C4-2B (cell line): ENCODE measurements at regions not wholly inside any gene's neighbourhood (a gene's known extent, or its start where the extent isn't known, plus 50 kb on each side); places are given as distances from the start of the nearest gene placed in this dataset.

Experiments
- H3K27ac ChIP-seq: fragments of 450-650 bp; 2 replicates; pipeline ENCODE4 v1.5.1; 2017
- CTCF ChIP-seq: fragments of 450-650 bp; conservative IDR thresholded peaks from 2 replicates; pipeline ENCODE4 v1.5.1; 2017; ENCODE audit warnings: mild to moderate bottlenecking
- ZFX ChIP-seq: fragments of 450-650 bp; IDR thresholded peaks from 2 replicates; pipeline ENCODE4 v1.6.1; 2017

GRCh38 chr4:32094987-32095386 is 1374.8 kb downstream of the PCDH7 start:
- no peak overlapping the region for H3K27ac ChIP-seq
- TF ChIP-seq ZFX (no peak), CTCF (no peak)

- H3K27ac ChIP-seq, result no peak overlapping the region
- TF ChIP-seq ZFX, result no peak
- TF ChIP-seq CTCF, result no peak
Observed at GRCh38 chr4:32102896-32103295, 1382.7 kb downstream of the PCDH7 start.

- TF ChIP-seq ZFX (no peak), CTCF (no peak)
- H3K27ac ChIP-seq, result no peak overlapping the region
Observed at GRCh38 chr4:32106767-32107166, 1386.6 kb downstream of the PCDH7 start.

- no peak overlapping the region for H3K27ac ChIP-seq
- TF ChIP-seq CTCF, result no peak
- no peak for TF ChIP-seq ZFX
Observed at GRCh38 chr4:32112891-32113290, 1392.7 kb downstream of the PCDH7 start.

- peak; percentile 20; the same call in 1 of the 2 replicates for TF ChIP-seq CTCF
- no peak for TF ChIP-seq ZFX
- H3K27ac ChIP-seq, result no peak overlapping the region
Observed at GRCh38 chr4:32117693-32118092, 1397.5 kb downstream of the PCDH7 start.

GRCh38 chr4:32119907-32120306 is 1399.7 kb downstream of the PCDH7 start:
- TF ChIP-seq CTCF (no peak), ZFX (no peak)
- no peak overlapping the region for H3K27ac ChIP-seq

GRCh38 chr4:32128549-32128948 is 1408.4 kb downstream of the PCDH7 start:
- no peak for TF ChIP-seq ZFX
- no peak for TF ChIP-seq CTCF
- H3K27ac ChIP-seq, result no peak overlapping the region
